ENCODE measurements at regions not wholly inside any gene's neighbourhood (a gene's known extent, or its start where the extent isn't known, plus 50 kb on each side); places are given as distances from the start of the nearest gene placed in this dataset.

DNA sequence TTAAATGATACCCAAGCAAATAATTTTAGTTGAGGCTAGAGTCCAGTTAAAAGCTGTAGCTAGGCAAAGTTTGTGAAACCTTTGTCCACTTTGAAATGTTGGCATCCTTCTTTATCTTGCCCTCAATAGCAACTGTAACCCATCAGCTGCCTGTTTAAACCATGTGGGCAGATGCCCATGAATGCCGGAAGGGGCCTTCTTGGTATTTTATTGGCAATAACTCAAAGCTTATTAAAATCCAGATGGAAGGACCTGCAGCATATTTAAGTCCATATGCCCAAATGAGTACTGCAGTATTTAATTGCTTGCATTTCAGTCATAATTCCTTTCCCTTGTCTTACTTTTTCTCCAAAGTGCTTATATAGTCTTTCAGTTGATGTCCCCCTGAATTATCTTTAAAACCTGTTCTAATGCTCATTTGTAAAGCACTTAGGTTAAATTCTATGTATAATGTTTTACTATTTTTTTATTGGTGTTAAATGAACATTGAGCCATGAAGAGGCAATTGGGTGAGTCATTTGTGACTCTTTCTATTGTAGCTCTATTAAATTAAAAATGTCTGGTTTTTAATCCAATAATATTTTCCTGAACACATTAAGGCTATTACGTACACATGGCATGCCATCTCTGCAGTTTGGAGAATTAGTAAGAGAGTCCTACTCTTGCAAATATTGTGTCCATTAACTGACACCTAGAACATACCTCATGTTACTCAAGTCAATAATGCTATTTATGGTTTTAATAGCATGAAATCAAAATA is 225.3 kb downstream of the KCNJ2 start:
- TF ChIP-seq, protein P1, sequence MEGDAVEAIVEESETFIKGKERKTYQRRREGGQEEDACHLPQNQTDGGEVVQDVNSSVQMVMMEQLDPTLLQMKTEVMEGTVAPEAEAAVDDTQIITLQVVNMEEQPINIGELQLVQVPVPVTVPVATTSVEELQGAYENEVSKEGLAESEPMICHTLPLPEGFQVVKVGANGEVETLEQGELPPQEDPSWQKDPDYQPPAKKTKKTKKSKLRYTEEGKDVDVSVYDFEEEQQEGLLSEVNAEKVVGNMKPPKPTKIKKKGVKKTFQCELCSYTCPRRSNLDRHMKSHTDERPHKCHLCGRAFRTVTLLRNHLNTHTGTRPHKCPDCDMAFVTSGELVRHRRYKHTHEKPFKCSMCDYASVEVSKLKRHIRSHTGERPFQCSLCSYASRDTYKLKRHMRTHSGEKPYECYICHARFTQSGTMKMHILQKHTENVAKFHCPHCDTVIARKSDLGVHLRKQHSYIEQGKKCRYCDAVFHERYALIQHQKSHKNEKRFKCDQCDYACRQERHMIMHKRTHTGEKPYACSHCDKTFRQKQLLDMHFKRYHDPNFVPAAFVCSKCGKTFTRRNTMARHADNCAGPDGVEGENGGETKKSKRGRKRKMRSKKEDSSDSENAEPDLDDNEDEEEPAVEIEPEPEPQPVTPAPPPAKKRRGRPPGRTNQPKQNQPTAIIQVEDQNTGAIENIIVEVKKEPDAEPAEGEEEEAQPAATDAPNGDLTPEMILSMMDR (IDR thresholded peaks at IDR 0.05): no peak
- TF ChIP-seq ZNF416 (CRISPR knock-in tag; IDR thresholded peaks at IDR 0.05): no peak
- TF ChIP-seq, protein P2, sequence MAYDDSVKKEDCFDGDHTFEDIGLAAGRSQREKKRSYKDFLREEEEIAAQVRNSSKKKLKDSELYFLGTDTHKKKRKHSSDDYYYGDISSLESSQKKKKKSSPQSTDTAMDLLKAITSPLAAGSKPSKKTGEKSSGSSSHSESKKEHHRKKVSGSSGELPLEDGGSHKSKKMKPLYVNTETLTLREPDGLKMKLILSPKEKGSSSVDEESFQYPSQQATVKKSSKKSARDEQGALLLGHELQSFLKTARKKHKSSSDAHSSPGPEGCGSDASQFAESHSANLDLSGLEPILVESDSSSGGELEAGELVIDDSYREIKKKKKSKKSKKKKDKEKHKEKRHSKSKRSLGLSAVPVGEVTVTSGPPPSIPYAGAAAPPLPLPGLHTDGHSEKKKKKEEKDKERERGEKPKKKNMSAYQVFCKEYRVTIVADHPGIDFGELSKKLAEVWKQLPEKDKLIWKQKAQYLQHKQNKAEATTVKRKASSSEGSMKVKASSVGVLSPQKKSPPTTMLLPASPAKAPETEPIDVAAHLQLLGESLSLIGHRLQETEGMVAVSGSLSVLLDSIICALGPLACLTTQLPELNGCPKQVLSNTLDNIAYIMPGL (CRISPR knock-in tag; IDR thresholded peaks at IDR 0.05): no peak
- no peak for TF ChIP-seq KAT7 (CRISPR knock-in tag; IDR thresholded peaks at IDR 0.05; ENCODE audit: borderline replicate concordance)
- TF ChIP-seq, protein P3, sequence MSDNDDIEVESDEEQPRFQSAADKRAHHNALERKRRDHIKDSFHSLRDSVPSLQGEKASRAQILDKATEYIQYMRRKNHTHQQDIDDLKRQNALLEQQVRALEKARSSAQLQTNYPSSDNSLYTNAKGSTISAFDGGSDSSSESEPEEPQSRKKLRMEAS (CRISPR knock-in tag; IDR thresholded peaks at IDR 0.05): no peak
- TF ChIP-seq JUN (CRISPR knock-in tag; IDR thresholded peaks at IDR 0.05): no peak
- TF ChIP-seq, protein P4, sequence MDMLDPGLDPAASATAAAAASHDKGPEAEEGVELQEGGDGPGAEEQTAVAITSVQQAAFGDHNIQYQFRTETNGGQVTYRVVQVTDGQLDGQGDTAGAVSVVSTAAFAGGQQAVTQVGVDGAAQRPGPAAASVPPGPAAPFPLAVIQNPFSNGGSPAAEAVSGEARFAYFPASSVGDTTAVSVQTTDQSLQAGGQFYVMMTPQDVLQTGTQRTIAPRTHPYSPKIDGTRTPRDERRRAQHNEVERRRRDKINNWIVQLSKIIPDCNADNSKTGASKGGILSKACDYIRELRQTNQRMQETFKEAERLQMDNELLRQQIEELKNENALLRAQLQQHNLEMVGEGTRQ (CRISPR knock-in tag; IDR thresholded peaks at IDR 0.05): no peak
- no peak for TF ChIP-seq SP1 (CRISPR knock-in tag; conservative IDR thresholded peaks at IDR 0.05)
- no peak for TF ChIP-seq NR2C2 (CRISPR knock-in tag; IDR thresholded peaks at IDR 0.05)
- TF ChIP-seq, protein P5, sequence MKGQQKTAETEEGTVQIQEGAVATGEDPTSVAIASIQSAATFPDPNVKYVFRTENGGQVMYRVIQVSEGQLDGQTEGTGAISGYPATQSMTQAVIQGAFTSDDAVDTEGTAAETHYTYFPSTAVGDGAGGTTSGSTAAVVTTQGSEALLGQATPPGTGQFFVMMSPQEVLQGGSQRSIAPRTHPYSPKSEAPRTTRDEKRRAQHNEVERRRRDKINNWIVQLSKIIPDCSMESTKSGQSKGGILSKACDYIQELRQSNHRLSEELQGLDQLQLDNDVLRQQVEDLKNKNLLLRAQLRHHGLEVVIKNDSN (CRISPR knock-in tag; IDR thresholded peaks at IDR 0.05): no peak
- TF ChIP-seq, protein P6, sequence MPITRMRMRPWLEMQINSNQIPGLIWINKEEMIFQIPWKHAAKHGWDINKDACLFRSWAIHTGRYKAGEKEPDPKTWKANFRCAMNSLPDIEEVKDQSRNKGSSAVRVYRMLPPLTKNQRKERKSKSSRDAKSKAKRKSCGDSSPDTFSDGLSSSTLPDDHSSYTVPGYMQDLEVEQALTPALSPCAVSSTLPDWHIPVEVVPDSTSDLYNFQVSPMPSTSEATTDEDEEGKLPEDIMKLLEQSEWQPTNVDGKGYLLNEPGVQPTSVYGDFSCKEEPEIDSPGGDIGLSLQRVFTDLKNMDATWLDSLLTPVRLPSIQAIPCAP (CRISPR knock-in tag; IDR thresholded peaks at IDR 0.05): no peak
- no peak for TF ChIP-seq TEAD1 (CRISPR knock-in tag; IDR thresholded peaks at IDR 0.05)
